ENCODE measurements at regions not wholly inside any gene's neighbourhood (a gene's known extent, or its start where the extent isn't known, plus 50 kb on each side); places are given as distances from the start of the nearest gene placed in this dataset.

Small RNA genes in the stretch of these regions (small RNA-seq; reads per million reads assigned to genes)
- gene RN7SKP126 = 0 reads per million in 7 experiments
